Muscle layer of colon (tissue), 2 donors: ENCODE measurements at regions not wholly inside any gene's neighbourhood (a gene's known extent, or its start where the extent isn't known, plus 50 kb on each side); places are given as distances from the start of the nearest gene placed in this dataset.
"Not testable (repeated sequence)": the region's sequence is repeated elsewhere in the genome, so short reads cannot be mapped to it uniquely, and the experiment has no call there.

ENCODE experiments used
- H3K27ac ChIP-seq: one replicate; pipeline ENCODE4 v1.7.0; 2013; ENCODE audit warnings: low read depth, mild to moderate bottlenecking, low read length, moderate library complexity
- H3K27me3 ChIP-seq, 2 donors: one replicate each; pipeline ENCODE4 v1.7.0; 2013; ENCODE audit warnings: low read length in 2 of 2, mild to moderate bottlenecking in 2 of 2; ENCODE audit not compliant: insufficient read depth in 2 of 2, control insufficient read depth in 1 of 2
- H3K36me3 ChIP-seq: one replicate; pipeline ENCODE4 v1.7.0; 2013; ENCODE audit warnings: mild to moderate bottlenecking, low read length; ENCODE audit not compliant: insufficient read depth
- H3K4me1 ChIP-seq: one replicate; pipeline ENCODE4 v1.7.0; 2013; ENCODE audit warnings: mild to moderate bottlenecking, low read length; ENCODE audit not compliant: insufficient read depth
- H3K4me3 ChIP-seq, 2 donors: one replicate each; pipeline ENCODE4 v1.7.0; 2013; ENCODE audit warnings: low read length in 2 of 2, low read depth in 1 of 2, mild to moderate bottlenecking in 1 of 2, moderate library complexity in 1 of 2
- H3K9ac ChIP-seq: one replicate; pipeline ENCODE4 v1.7.0; 2013; ENCODE audit warnings: low read length
- H3K9me3 ChIP-seq: one replicate; pipeline ENCODE4 v1.7.0; 2013; ENCODE audit warnings: mild to moderate bottlenecking, low read length
- donor health status: abdominal sarcoma.
- donor health status: Adenocarcinoma of cecum.

DNA sequence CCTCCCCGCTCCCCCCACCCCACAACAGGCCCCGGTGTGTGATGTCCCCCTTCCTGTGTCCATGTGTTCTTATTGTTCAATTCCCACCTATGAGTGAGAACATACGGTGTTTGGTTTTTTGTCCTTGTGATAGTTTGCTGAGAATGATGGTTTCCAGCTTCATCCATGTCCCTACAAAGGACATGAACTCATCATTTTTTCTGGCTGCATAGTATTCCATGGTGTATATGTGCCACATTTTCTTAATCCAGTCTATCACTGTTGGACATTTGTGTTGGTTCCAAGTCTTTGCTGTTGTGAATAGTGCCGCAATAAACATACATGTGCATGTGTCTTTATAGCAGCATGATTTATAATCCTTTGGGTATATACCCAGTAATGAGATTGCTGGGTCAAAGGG lies 104.3 kb downstream of the MTPN start:
- not testable (repeated sequence) for H3K27ac ChIP-seq, H3K9me3 ChIP-seq, H3K36me3 ChIP-seq, H3K4me1 ChIP-seq, H3K4me3 ChIP-seq, H3K27me3 ChIP-seq, H3K9ac ChIP-seq

DNA sequence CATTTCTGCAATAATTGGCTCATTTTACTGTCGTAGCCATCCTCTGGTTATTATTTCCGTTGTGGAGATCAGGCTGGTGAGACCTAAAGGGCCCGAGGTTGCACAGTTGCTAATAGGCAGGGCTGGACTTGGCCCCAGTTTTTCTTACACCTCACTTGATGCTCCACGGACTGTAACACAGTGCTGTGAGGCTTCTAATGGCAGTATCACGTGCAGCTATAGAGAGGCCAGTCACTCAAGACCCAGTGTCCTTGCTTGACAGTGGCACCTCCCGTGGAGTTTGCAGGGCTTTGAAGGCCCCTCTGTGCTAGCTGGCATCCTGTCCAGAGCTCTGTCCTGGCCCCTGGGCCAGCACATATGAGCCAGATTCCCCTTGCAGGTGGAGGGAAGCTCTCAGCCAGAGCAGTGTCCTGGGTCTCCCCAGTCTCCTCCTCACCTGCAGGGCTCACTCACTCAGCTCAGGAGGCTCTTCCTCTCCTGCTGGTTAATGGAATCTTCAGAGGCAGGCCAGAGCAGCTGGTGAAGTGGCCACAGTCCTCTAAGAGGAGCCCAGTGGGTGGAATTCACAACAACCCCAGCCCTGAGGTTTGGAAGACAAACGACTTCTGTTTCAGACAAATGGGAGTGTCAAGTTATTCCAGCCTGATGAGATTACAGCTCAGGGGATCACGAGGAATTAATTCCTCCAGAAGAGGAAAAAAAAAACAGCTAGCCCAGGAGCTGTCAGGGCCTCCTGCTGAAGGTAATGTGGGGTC lies 114.2 kb upstream of the FAM180A start:
- no peak overlapping the region for H3K27ac ChIP-seq
- H3K36me3 ChIP-seq: no peaks in the 10 kb centered on the region
- no peaks in the 10 kb centered on the region for H3K9me3 ChIP-seq
- no peak overlapping the region for H3K4me3 ChIP-seq
- no peaks in the 10 kb centered on the region for H3K4me1 ChIP-seq
- no peaks in the 10 kb centered on the region for H3K27me3 ChIP-seq
- H3K9ac ChIP-seq: no peak overlapping the region

DNA sequence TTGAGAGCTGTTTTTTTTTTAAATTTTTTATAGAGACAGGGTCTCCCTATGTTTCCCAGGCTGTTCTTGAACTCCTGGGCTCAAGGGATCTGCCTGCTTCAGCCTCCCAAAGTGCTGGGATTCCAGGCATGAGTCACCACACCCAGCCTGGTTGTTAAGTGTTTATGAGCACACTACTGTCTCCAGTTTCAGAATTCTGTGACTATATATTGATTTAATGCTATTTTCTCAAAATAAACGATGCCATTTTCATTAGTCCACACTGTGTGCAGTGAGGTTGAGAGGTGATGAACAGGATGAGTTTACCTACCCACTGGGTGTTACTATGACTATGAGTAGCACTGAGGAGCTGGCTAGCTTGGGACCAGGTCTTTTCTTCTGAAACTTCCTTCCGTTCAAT lies 110.9 kb upstream of the FAM180A start:
- Histone ChIP-seq H3K4me3 (no peak overlapping the region), H3K4me1 (no peaks in the 10 kb centered on the region), H3K36me3 (no peaks in the 10 kb centered on the region), H3K27ac (no peak overlapping the region), H3K9ac (no peak overlapping the region), H3K9me3 (no peaks in the 10 kb centered on the region), H3K27me3 (no peaks in the 10 kb centered on the region)

DNA sequence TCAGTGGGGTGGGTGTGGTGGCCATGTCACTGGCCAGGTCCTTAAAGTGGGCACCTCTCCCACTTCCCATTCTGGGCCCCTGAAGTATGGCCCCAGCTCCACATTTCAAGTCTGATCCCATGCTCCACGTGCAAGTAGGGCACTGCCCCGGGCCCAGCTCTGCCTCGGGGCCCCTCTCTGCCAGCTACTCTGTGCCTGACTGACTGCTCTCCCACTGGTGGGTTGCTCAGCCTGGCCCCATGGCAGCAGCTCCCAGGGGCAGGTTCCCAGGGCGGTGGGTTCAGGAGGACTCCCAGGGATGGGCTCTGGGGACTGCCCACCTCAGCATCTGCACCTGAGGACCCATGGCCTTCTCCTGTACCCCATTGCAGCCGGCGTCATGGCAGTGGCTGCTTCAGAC lies 110.2 kb upstream of the FAM180A start:
- no peak overlapping the region for H3K9ac ChIP-seq
- H3K4me3 ChIP-seq: no peak overlapping the region
- no peaks in the 10 kb centered on the region for H3K36me3 ChIP-seq
- H3K27ac ChIP-seq: no peak overlapping the region
- no peaks in the 10 kb centered on the region for H3K9me3 ChIP-seq
- no peaks in the 10 kb centered on the region for H3K4me1 ChIP-seq
- H3K27me3 ChIP-seq: no peaks in the 10 kb centered on the region

DNA sequence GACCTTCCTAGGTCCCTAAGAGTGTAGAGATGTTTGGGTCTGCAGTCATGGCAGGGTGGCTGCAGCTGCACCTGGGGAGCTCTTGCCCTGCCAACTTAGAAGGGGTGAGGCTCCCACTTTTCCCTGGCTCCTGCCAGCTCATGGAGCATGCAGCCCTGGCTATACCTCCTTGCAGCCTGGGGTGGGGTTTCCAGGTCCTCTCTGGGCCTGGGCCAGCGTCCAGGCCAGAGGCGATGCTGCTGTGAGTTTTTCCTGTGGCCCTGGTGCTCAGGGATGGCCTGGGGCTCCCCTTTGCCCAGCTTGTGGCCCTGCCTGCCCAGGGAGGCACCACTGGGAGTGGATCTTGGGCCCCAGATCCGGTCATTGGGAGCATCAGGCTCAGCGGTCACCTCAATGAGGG lies 109.8 kb upstream of the FAM180A start:
- no peaks in the 10 kb centered on the region for H3K27me3 ChIP-seq
- no peaks in the 10 kb centered on the region for H3K9me3 ChIP-seq
- H3K4me3 ChIP-seq: no peak overlapping the region
- H3K4me1 ChIP-seq: no peaks in the 10 kb centered on the region
- H3K9ac ChIP-seq: no peak overlapping the region
- H3K27ac ChIP-seq: no peak overlapping the region
- no peaks in the 10 kb centered on the region for H3K36me3 ChIP-seq

DNA sequence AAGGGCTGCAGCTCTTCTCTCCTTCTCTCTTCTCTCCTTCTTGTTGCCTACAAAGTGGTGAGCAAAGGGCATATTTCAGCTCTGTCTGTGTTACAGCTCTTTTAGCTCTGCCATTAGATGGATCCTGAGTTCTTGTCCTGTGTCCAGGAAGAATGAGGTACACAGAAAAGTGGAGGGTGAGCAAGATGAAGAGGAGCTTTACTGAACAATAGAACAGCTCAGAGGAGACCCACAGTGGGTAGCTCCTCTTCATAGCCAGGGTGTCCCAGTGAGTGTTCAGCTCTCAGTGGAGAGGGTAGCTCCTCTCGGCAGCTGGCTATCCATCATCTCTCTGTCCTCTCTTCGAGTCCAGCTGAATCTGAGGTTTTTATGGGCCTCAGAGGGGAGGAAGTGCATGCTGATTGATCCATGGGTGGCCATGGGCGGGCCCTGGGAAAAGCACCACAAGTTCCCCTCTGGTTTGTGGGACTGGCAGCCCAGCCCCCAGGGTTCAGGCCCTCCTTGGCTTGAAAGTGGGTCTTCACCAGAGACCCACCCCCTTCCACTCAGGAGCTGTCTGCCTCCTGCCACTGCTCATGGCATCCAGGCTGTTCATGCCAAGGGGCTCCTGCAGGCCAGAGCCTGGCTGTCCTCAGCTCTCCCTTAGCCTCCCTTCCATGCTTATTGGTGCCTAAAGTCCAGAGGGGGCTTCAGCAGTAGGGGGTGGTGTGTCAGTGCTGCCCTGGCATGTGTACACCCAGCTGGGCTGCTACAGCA lies 109.1 kb upstream of the FAM180A start:
- Histone ChIP-seq H3K27me3 (no peaks in the 10 kb centered on the region), H3K9me3 (no peaks in the 10 kb centered on the region), H3K4me1 (no peaks in the 10 kb centered on the region), H3K36me3 (no peaks in the 10 kb centered on the region), H3K9ac (no peak overlapping the region), H3K27ac (no peak overlapping the region), H3K4me3 (no peak overlapping the region)

DNA sequence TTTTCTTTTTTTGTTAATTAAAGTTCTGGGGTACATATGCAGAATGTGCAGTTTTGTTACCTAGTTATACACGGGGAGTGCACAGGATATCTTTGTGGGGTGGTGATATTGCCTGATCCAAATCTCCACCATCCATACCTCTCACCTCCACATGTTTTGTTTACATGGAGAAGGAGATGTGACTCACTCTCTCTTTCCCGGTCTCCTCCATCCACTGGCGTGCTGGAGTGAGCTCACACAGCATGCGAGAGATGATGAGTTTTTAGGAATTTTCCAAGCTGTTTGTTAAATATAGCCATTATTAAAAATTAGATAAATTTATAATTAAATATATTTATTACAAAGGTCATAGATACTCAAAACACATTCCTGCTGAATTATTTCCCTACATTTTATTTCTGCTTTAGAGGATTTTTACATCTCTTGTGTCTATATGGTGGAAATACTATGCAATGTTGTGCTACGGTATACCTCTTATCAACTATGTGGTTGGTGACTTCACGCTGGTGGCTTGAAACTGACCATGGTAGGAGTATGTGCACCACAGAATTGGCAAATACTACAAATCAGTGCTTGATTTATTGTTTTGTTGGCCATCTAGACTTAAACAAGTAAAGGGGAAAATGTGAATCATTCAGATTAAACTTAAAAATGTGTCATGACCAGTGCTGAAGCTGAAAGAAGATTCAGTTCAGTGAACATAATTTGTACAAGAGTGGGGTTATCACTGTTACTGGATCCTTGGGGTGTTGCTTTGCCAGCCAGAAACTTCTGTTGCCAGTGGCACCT lies 107.9 kb upstream of the FAM180A start:
- H3K9ac ChIP-seq: no peak overlapping the region
- H3K27me3 ChIP-seq: no peaks in the 10 kb centered on the region
- no peaks in the 10 kb centered on the region for H3K36me3 ChIP-seq

DNA sequence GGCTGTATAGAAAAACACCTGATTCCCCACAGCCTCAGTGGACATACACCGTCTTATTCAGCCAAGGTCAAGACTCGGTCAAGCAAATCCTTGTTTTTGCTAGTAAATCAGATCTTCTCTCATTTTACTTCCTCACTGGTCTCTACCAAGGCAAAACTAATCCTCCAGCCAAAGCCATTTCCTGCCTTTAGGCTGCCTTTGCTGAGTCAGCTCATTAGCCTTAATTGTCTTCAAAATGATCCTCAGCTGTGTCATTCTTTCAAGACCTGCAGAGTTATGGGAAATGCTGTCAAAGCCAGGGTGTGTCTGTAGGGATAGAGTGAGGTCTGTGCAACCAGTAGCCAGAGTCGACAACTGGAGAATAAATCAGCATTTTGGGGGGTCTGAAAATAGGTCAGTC lies 107.2 kb upstream of the FAM180A start:
- H3K9me3 ChIP-seq: no peaks in the 10 kb centered on the region
- no peak overlapping the region for H3K9ac ChIP-seq
- H3K4me3 ChIP-seq: no peak overlapping the region
- H3K4me1 ChIP-seq: no peaks in the 10 kb centered on the region
- H3K27me3 ChIP-seq: no peaks in the 10 kb centered on the region
- no peak overlapping the region for H3K27ac ChIP-seq
- no peaks in the 10 kb centered on the region for H3K36me3 ChIP-seq

More for the DNA sequence above, 107.9 kb upstream of the FAM180A start:
- Histone ChIP-seq H3K9me3 (no peaks in the 10 kb centered on the region), H3K27ac (no peak overlapping the region), H3K4me1 (no peaks in the 10 kb centered on the region), H3K4me3 (no peak overlapping the region)

DNA sequence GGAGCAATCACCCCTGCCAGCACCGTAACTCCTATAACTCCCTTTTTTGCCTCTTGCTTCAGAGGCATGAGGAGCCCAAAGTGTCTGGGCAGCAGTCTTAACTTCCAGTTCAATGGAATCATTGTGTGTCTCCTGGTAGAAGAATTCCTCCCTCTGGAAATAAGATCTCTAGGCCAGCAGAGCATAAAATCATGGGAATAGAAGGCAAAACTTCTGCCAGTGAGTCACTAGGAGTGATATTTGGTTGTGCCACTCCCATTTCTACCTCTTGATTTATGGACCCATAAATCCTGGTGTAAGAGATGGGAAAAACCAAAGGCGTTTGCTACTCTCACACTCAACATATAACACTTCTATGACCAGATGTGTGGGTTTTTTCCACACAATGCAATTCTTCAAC lies 104.9 kb upstream of the FAM180A start:
- no peak overlapping the region for H3K4me3 ChIP-seq
- H3K36me3 ChIP-seq: no peaks in the 10 kb centered on the region
- H3K9ac ChIP-seq: no peak overlapping the region
- no peaks in the 10 kb centered on the region for H3K9me3 ChIP-seq
- H3K27ac ChIP-seq: no peak overlapping the region
- H3K4me1 ChIP-seq: no peaks in the 10 kb centered on the region
- no peaks in the 10 kb centered on the region for H3K27me3 ChIP-seq

DNA sequence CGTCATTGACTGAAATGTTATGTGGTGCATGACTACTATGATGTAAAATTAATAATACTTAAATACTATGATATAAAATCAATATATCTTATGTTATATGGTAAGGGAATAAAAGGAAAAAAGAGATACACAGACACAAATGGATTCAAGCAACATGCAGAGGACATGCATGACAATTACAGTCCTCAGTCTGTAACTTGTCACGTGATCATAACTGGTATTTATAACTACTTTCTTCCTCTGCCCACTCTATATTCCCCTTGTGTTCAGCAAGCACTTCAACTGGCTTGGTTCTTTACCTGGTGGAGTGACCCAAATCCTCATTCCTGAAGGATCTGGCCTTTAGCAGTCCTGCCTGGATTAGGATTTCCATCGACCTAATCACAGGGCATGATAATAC lies 104.4 kb upstream of the FAM180A start:
- Histone ChIP-seq H3K36me3 (no peaks in the 10 kb centered on the region), H3K27me3 (no peaks in the 10 kb centered on the region), H3K4me3 (no peak overlapping the region), H3K27ac (no peak overlapping the region), H3K9me3 (no peaks in the 10 kb centered on the region), H3K4me1 (no peaks in the 10 kb centered on the region), H3K9ac (no peak overlapping the region)

DNA sequence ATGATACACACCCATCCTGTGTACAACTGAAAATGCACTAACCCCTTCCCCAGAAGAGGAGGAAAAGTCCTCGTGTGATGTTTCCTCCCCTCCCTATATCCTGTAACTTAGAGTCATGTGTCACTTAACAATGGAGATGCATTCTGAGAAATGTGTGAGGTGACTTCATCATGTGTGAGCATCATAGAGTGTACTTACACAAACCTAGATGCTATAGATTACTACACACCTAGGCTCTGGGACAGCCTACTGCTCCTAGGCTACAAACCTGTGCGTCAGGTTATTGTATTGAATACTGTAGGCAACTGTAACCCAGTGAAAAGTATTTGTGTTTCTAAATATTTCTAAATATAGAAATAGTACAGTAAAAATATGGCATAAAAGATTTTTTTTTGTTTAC lies 98.6 kb upstream of the FAM180A start:
- H3K9ac ChIP-seq: no peak overlapping the region
- H3K36me3 ChIP-seq: no peaks in the 10 kb centered on the region
- H3K9me3 ChIP-seq: no peaks in the 10 kb centered on the region
- no peaks in the 10 kb centered on the region for H3K4me1 ChIP-seq
- H3K4me3 ChIP-seq: no peak overlapping the region
- H3K27ac ChIP-seq: no peak overlapping the region
- H3K27me3 ChIP-seq: no peaks in the 10 kb centered on the region
